HuH-7.5 (cell line): ENCODE measurements at regions not wholly inside any gene's neighbourhood (a gene's known extent, or its start where the extent isn't known, plus 50 kb on each side); places are given as distances from the start of the nearest gene placed in this dataset.
"Not testable (repeated sequence)": the region's sequence is repeated elsewhere in the genome, so short reads cannot be mapped to it uniquely, and the experiment has no call there.

Experiments used
- DNase-seq: peaks from one replicate; pipeline ENCODE4 v3.0.0; 2011; ENCODE audit warnings: low spot score

- not testable (repeated sequence) for DNase-seq
Observed at GRCh38 chr5:100379254-100379858, 155.8 kb upstream of the FAM174A start.

DNA sequence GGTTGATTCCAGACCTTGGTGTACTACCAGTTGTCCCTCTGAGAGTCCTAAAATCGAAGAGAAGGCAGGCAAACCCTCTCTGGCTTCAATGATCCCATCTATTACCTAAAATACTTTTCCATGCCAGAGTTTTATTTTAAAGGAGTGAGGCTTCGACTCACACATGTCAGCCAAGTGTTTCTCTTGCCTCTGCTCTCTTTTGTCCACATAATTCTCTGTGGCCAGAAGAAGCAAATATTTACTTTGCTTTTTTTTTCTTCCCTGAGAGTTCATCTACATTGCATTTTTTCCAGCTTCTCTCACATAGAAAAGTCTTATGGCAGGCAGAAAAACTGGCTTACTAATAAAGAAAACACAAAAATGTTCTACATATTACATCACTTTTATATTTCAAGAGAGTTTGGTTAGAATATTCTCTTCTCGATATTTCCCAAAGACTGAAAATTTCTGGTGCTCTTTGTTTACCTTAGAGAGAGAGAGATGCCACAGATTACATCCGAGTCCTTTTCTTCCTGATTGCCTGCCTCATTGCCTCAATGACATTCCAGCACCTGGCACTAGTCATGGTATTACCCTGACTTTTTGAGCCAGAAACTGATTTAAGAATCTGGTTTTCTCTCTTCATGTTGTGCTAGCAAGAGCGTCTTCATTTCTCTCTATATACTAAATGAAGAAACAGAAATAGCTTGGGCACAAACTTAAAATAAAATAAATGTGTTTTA lies 170.3 kb upstream of the FAM174A start:
- not testable (repeated sequence) for DNase-seq

- not testable (repeated sequence) for DNase-seq
Observed at GRCh38 chr5:100364343-100364742, 170.8 kb upstream of the FAM174A start.

GRCh38 chr5:100359998-100360397 lies 175.2 kb upstream of the FAM174A start:
- not testable (repeated sequence) for DNase-seq

DNA sequence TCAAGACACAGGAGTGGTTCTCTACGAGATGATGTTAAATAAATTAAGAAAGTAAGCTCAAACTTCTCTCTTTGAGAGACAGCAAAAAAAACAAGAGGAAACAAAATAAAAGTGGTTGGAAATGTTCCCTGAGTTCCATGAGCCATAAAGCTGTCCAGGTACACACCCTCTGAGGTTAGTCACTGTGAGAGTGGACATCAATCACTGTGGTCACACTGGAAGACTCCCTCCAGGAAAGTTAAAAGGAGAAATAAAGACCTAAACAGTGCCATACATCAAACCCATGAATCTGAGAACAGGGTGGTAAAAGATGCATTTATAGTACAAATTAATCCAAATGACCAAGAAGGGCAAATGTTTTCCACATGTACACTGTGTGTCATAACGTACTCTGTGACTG lies 188.9 kb upstream of the FAM174A start:
- DNase-seq = not testable (repeated sequence)

DNA sequence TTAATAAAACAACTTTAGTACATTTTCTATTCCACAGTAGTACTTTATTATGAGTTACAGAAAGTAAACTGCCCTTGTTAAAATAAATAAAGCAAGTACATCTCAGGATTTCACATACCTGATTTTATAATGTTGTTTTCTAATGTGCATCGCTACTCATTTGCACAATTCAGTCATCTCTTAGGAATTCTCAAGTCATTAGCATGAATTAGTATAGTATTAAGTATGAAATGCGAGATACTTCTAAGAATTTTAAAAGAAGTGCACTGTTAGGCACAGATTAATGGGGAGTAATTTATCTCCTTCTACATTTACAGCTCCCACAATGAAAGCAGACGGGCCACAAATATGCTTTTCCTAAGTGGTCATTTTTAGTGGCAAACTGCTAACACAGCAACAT lies 193.7 kb upstream of the FAM174A start:
- not testable (repeated sequence) for DNase-seq

GRCh38 chr5:100322483-100322882 lies 212.7 kb upstream of the FAM174A start:
- DNase-seq = no peak

DNA sequence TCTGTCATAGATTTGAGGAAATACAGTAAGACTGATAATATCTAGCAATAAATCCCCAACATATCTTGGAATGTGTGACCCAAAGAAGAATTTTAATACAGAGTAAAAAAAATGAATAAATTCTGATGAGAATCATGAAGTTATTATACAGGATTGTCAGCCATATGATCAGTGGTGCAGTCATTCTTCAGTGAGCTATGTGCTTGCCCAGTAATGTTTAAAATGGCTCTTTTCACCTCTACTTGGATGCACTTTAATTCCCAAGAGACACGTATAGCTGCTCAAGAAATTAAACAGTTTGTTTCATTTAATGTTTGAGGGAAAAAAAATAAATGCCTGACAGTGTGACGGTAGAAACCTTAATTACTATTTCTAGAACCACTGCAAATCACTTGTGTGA lies 215.3 kb upstream of the FAM174A start:
- DNase-seq = no peak

- DNase-seq = no peak
Observed at GRCh38 chr5:100313657-100314056, 221.5 kb upstream of the FAM174A start.

DNA sequence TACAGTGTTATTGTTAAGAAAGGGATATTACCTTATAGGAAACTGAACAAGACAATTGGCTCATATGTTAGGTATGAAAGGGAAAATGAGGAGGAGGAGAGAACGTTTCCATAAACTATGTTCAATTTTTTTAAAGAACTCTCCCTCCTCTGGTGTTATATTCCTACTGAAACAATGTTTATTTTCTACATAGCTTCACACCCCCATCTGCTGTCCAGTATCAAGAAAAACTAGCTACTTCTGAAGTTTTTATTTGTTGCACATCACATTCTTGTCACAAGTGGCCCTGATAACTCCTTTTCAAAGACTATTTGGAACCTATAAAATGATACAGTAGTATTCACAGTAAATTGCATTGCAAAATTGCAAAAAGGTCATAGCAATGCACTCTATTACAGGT lies 223.4 kb upstream of the FAM174A start:
- no peak for DNase-seq

GRCh38 chr5:100306000-100306399 lies 229.2 kb upstream of the FAM174A start:
- DNase-seq = no peak

DNA sequence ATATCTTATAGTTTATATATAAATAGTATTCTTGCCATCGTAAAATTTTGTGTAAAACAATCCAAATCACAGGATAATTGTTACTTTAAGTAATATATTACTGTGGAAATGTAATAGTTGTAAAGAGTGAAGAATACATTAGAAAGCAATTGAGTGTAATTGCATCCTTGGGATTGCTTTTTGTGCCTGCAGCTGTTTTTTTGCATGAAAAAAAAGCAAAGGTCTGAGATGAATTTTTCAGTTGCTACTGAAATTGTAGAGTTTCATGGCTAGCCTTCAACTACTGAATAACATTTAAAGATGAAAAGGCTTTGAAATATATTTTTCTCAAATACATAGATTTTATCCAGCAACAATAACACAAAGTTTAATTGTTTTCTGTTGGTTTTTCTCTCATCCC lies 232.0 kb upstream of the FAM174A start:
- DNase-seq = no peak

- DNase-seq = no peak
Observed at GRCh38 chr5:100299261-100299660, 235.9 kb upstream of the FAM174A start.

DNA sequence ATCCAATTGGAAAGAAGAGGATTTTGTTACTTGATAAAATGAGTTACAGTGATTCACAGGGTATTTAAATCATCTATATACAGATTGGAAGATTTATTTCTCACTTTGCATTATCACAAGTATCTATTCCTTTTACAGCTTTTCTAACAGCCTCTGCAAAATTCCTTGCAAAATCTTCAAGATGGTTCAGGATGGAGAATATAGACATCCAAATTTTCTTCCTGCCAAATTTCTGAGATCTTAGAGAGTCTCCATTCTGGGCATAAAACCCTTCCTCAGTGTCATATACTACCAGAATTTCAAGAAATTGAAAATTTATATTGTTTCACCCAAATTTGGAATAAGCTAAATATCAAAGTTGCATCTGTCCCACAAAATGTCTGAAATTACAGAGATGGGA lies 259.1 kb upstream of the FAM174A start:
- no peak for DNase-seq

DNA sequence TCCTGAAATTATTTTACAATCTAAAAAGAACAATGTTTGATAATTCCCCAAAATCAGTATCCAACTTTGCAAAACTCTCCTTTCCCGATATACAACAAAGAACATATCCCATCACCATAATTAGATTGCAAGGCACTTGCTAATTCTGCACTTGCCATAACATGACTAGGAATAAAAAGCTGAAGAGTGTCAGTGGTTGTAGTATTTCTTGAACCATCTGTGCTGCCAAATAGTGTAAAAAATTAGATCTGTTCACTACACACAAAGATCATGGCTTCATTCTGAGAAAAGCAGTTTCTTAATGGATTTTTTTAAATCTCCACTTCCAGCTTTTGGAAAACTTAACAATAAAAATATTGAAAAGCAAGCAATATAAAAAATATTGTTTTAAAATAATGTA lies 259.5 kb upstream of the FAM174A start:
- DNase-seq = no peak

GRCh38 chr5:100273846-100274580 lies 261.2 kb upstream of the FAM174A start:
- no peak for DNase-seq

- DNase-seq = no peak
Observed at GRCh38 chr5:100270023-100270771, 265.0 kb upstream of the FAM174A start.

GRCh38 chr5:100260968-100261367 lies 274.2 kb upstream of the FAM174A start:
- no peak for DNase-seq

GRCh38 chr5:100252944-100253343 lies 282.2 kb upstream of the FAM174A start:
- DNase-seq = no peak

DNA sequence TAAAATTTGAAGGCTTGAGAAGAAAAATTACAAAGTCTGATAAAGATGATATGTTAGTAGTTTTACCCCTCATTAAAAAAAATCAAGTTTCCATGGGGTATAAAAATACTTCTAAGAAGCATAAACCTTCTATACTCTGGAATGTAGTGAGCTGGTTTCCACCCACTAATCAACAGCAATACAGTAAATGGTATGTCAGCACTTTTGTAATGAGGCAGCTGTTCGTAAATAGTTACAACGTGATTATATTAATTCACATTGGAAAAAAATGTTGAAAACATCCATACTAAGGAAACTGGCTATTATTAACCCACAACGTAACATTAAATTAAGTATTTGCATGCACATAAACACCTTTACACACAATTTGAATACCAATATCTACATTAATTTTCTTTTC lies 283.1 kb upstream of the FAM174A start:
- DNase-seq = no peak

GRCh38 chr5:100249884-100250269 lies 285.3 kb upstream of the FAM174A start:
- DNase-seq = no peak

GRCh38 chr5:100249211-100249883 lies 285.8 kb upstream of the FAM174A start:
- DNase-seq = no peak
